ENCODE measurements at regions not wholly inside any gene's neighbourhood (a gene's known extent, or its start where the extent isn't known, plus 50 kb on each side); places are given as distances from the start of the nearest gene placed in this dataset.
"Not testable (repeated sequence)": the region's sequence is repeated elsewhere in the genome, so short reads cannot be mapped to it uniquely, and the experiment has no call there.

- no peak for DNase-seq
Observed at GRCh38 chr5:87150630-87151029, 117.1 kb upstream of the RASA1 start.

GRCh38 chr5:87151547-87151946 is 116.1 kb upstream of the RASA1 start:
- DNase-seq, result peak in 1 of 2 donors; percentile 28

GRCh38 chr5:87152886-87153285 is 114.8 kb upstream of the RASA1 start:
- no peak for DNase-seq

- DNase-seq, result no peak
Observed at GRCh38 chr5:87154191-87154590, 113.5 kb upstream of the RASA1 start.

GRCh38 chr5:87155106-87155505 is 112.6 kb upstream of the RASA1 start:
- no peak for DNase-seq

GRCh38 chr5:87156631-87157030 is 111.1 kb upstream of the RASA1 start:
- no peak for DNase-seq

- no peak for DNase-seq
Observed at GRCh38 chr5:87164409-87164808, 103.3 kb upstream of the RASA1 start.

GRCh38 chr5:87169300-87169991 is 98.2 kb upstream of the RASA1 start:
- DNase-seq, result no peak

- no peak for DNase-seq
Observed at GRCh38 chr5:87170799-87171198, 96.9 kb upstream of the RASA1 start.

GRCh38 chr5:87182649-87183048 is 85.0 kb upstream of the RASA1 start:
- DNase-seq, result no peak

GRCh38 chr5:87183896-87184295 is 83.8 kb upstream of the RASA1 start:
- no peak for DNase-seq

- DNase-seq, result no peak
Observed at GRCh38 chr5:87184605-87185004, 83.1 kb upstream of the RASA1 start.

- no peak for DNase-seq
Observed at GRCh38 chr5:87185838-87186237, 81.8 kb upstream of the RASA1 start.

- DNase-seq, result no peak
Observed at GRCh38 chr5:87188391-87188790, 79.3 kb upstream of the RASA1 start.

- DNase-seq, result no peak
Observed at GRCh38 chr5:87190041-87190440, 77.6 kb upstream of the RASA1 start.

GRCh38 chr5:87190687-87191086 is 77.0 kb upstream of the RASA1 start:
- no peak for DNase-seq

- DNase-seq, result no peak
Observed at GRCh38 chr5:87191645-87192044, 76.0 kb upstream of the RASA1 start.

GRCh38 chr5:87195104-87195591 is 72.5 kb upstream of the RASA1 start:
- no peak for DNase-seq

GRCh38 chr5:87195616-87196015 is 72.1 kb upstream of the RASA1 start:
- no peak for DNase-seq

- DNase-seq, result no peak
Observed at GRCh38 chr5:87198010-87198409, 69.7 kb upstream of the RASA1 start.

GRCh38 chr5:87199246-87199645 is 68.4 kb upstream of the RASA1 start:
- DNase-seq, result not testable (repeated sequence)

GRCh38 chr5:87199704-87200103 is 68.0 kb upstream of the RASA1 start:
- DNase-seq, result not testable (repeated sequence)

GRCh38 chr5:87210076-87210475 is 57.6 kb upstream of the RASA1 start:
- DNase-seq, result no peak

GRCh38 chr5:87210743-87211142 is 56.9 kb upstream of the RASA1 start:
- DNase-seq, result no peak

GRCh38 chr5:87211676-87212075 is 56.0 kb upstream of the RASA1 start:
- DNase-seq, result no peak

All from bone marrow (tissue), 2 donors.